ENCODE measurements at regions not wholly inside any gene's neighbourhood (a gene's known extent, or its start where the extent isn't known, plus 50 kb on each side); places are given as distances from the start of the nearest gene placed in this dataset.

- TF ChIP-seq, protein P1, sequence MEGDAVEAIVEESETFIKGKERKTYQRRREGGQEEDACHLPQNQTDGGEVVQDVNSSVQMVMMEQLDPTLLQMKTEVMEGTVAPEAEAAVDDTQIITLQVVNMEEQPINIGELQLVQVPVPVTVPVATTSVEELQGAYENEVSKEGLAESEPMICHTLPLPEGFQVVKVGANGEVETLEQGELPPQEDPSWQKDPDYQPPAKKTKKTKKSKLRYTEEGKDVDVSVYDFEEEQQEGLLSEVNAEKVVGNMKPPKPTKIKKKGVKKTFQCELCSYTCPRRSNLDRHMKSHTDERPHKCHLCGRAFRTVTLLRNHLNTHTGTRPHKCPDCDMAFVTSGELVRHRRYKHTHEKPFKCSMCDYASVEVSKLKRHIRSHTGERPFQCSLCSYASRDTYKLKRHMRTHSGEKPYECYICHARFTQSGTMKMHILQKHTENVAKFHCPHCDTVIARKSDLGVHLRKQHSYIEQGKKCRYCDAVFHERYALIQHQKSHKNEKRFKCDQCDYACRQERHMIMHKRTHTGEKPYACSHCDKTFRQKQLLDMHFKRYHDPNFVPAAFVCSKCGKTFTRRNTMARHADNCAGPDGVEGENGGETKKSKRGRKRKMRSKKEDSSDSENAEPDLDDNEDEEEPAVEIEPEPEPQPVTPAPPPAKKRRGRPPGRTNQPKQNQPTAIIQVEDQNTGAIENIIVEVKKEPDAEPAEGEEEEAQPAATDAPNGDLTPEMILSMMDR (IDR thresholded peaks at IDR 0.05; ENCODE audit: low read depth, low read length) = no peak
- in situ Hi-C loops (cut with HindIII; ENCODE audit: low sequenced_read_pairs) = no loop called here
- peak; percentile 67 for DNase-seq (ENCODE audit: low read depth, low spot score)
- H3K4me3 ChIP-seq (ENCODE audit: low read depth, low read length) = no peak overlapping the region
These were observed 146.2 kb upstream of the SEMA6D start for GRCh38 chr15:47570881-47571640.

- TF ChIP-seq, protein P1 (IDR thresholded peaks at IDR 0.05; ENCODE audit: low read depth, low read length) = no peak
- DNase-seq (ENCODE audit: low read depth, low spot score) = no peak
- no peak overlapping the region for H3K4me3 ChIP-seq (ENCODE audit: low read depth, low read length)
- in situ Hi-C loops (cut with HindIII; ENCODE audit: low sequenced_read_pairs) = no loop called here
These were observed 143.6 kb upstream of the SEMA6D start for GRCh38 chr15:47573673-47574072.

GRCh38 chr15:47577000-47577399, 140.3 kb upstream of the SEMA6D start:
- TF ChIP-seq, protein P1 (IDR thresholded peaks at IDR 0.05; ENCODE audit: low read depth, low read length) = no peak
- no peak overlapping the region for H3K4me3 ChIP-seq (ENCODE audit: low read depth, low read length)
- DNase-seq (ENCODE audit: low read depth, low spot score) = no peak
- in situ Hi-C loops (cut with HindIII; ENCODE audit: low sequenced_read_pairs) = no loop called here

GRCh38 chr15:47577461-47577860, 139.8 kb upstream of the SEMA6D start:
- TF ChIP-seq, protein P1 (IDR thresholded peaks at IDR 0.05; ENCODE audit: low read depth, low read length) = no peak
- H3K4me3 ChIP-seq (ENCODE audit: low read depth, low read length) = no peak overlapping the region
- in situ Hi-C loops (cut with HindIII; ENCODE audit: low sequenced_read_pairs) = no loop called here
- no peak for DNase-seq (ENCODE audit: low read depth, low spot score)

GRCh38 chr15:47582233-47582632, 135.1 kb upstream of the SEMA6D start:
- no peak overlapping the region for H3K4me3 ChIP-seq (ENCODE audit: low read depth, low read length)
- in situ Hi-C loops (cut with HindIII; ENCODE audit: low sequenced_read_pairs) = no loop called here
- TF ChIP-seq, protein P1 (IDR thresholded peaks at IDR 0.05; ENCODE audit: low read depth, low read length) = no peak
- no peak for DNase-seq (ENCODE audit: low read depth, low spot score)

DNA sequence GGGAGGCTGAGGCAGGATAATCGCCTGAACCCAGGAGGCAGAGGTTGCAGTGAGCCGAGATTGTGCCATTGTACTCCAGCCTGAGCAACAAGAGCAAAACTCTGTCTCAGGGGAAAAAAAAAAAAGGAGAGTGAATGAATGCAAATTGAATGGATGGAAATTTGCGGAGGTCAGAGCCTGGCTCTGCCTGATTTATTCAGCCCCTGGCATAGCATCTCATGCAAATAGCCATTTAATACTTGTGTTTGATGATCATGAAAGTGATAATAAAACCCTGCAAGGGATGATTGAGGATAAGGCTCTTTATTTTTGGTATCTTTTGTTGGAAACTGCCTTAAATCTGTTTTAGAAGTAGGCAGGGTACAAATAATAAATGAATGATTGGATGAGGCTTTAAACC, 133.0 kb upstream of the SEMA6D start:
- no peak overlapping the region for H3K4me3 ChIP-seq (ENCODE audit: low read depth, low read length)
- DNase-seq (ENCODE audit: low read depth, low spot score) = no peak
- in situ Hi-C loops (cut with HindIII; ENCODE audit: low sequenced_read_pairs) = no loop called here
- TF ChIP-seq, protein P1 (IDR thresholded peaks at IDR 0.05; ENCODE audit: low read depth, low read length) = no peak
